ENCODE measurements at regions not wholly inside any gene's neighbourhood (a gene's known extent, or its start where the extent isn't known, plus 50 kb on each side); places are given as distances from the start of the nearest gene placed in this dataset.

- DNase-seq (ENCODE audit: low spot score), result no peak
- peaks cover 17% of the 10 kb centered on the region for H3K9me3 Mint-ChIP-seq
- no peaks in the 10 kb centered on the region for H3K4me1 Mint-ChIP-seq
- no peak overlapping the region for H3K27ac Mint-ChIP-seq
- ChIA-PET CTCF (no interaction called here), POLR2A (no interaction called here)
- ATAC-seq, result no peak
- H3K36me3 Mint-ChIP-seq, result peaks cover 7% of the 10 kb centered on the region
- H3K27me3 Mint-ChIP-seq (ENCODE audit: low read depth), result no peaks in the 10 kb centered on the region
- H3K4me3 Mint-ChIP-seq, result no peak overlapping the region
- TF ChIP-seq ZNF219 (CRISPR knock-in tag; IDR thresholded peaks at IDR 0.05; ENCODE audit: borderline replicate concordance), result no peak
- no peak for TF ChIP-seq CBFB (CRISPR knock-in tag; IDR thresholded peaks at IDR 0.05; ENCODE audit: low read depth)
- TF ChIP-seq CDX4 (CRISPR knock-in tag; IDR thresholded peaks at IDR 0.05; ENCODE audit: borderline replicate concordance), result no peak
- TF ChIP-seq NR1H2 (CRISPR knock-in tag; IDR thresholded peaks at IDR 0.05), result no peak
- TF ChIP-seq ZNF263 (CRISPR knock-in tag; IDR thresholded peaks at IDR 0.05; ENCODE audit: low read depth), result no peak
- no peak for TF ChIP-seq GRHL2 (CRISPR knock-in tag; IDR thresholded peaks at IDR 0.05; ENCODE audit: insufficient replicate concordance, severe bottlenecking)
- TF ChIP-seq FOXP1 (CRISPR knock-in tag; IDR thresholded peaks at IDR 0.05; ENCODE audit: borderline replicate concordance), result no peak
- no peak for TF ChIP-seq ZNF232 (CRISPR knock-in tag; IDR thresholded peaks at IDR 0.05)
- no peak for TF ChIP-seq NR3C1 (CRISPR knock-in tag; conservative IDR thresholded peaks at IDR 0.05; ENCODE audit: low read depth)
- TF ChIP-seq ZBTB43 (CRISPR knock-in tag; IDR thresholded peaks at IDR 0.05), result no peak
- TF ChIP-seq E2F4 (CRISPR knock-in tag; IDR thresholded peaks at IDR 0.05; ENCODE audit: borderline replicate concordance, low read depth), result no peak
- TF ChIP-seq SOX15 (CRISPR knock-in tag; IDR thresholded peaks at IDR 0.05), result no peak
- TF ChIP-seq RELA (CRISPR knock-in tag; IDR thresholded peaks at IDR 0.05; ENCODE audit: borderline replicate concordance), result no peak
- TF ChIP-seq ATF6 (CRISPR knock-in tag; IDR thresholded peaks at IDR 0.05), result no peak
- TF ChIP-seq OVOL2 (CRISPR knock-in tag; IDR thresholded peaks at IDR 0.05; ENCODE audit: borderline replicate concordance), result no peak
- TF ChIP-seq ZNF423 (CRISPR knock-in tag; IDR thresholded peaks at IDR 0.05), result no peak
- TF ChIP-seq TP53 (CRISPR knock-in tag; IDR thresholded peaks at IDR 0.05), result no peak
Observed at GRCh38 chr10:54958844-54959243, 157.8 kb upstream of the PCDH15 start.

- no peak overlapping the region for H3K27ac Mint-ChIP-seq
- POLR2A ChIA-PET, result no interaction called here
- no peak for TF ChIP-seq JAZF1 (CRISPR knock-in tag; IDR thresholded peaks at IDR 0.05)
- TF ChIP-seq PREB (CRISPR knock-in tag; IDR thresholded peaks at IDR 0.05; ENCODE audit: borderline replicate concordance), result no peak
- no peak for TF ChIP-seq AR (CRISPR knock-in tag; IDR thresholded peaks at IDR 0.05)
- TF ChIP-seq ZNF232 (CRISPR knock-in tag; IDR thresholded peaks at IDR 0.05), result no peak
- no peak for TF ChIP-seq MYBL2 (CRISPR knock-in tag; IDR thresholded peaks at IDR 0.05)
- no peak for TF ChIP-seq RELA (CRISPR knock-in tag; IDR thresholded peaks at IDR 0.05; ENCODE audit: borderline replicate concordance)
- no peak for TF ChIP-seq TEAD1 (CRISPR knock-in tag; IDR thresholded peaks at IDR 0.05)
- no peak for TF ChIP-seq FOXJ3 (CRISPR knock-in tag; IDR thresholded peaks at IDR 0.05; ENCODE audit: borderline replicate concordance)
- no peak for TF ChIP-seq RORB (CRISPR knock-in tag; IDR thresholded peaks at IDR 0.05)
- TF ChIP-seq ATF3 (CRISPR knock-in tag; conservative IDR thresholded peaks at IDR 0.05), result no peak
- no peak for TF ChIP-seq NR3C1 (CRISPR knock-in tag; conservative IDR thresholded peaks at IDR 0.05; ENCODE audit: low read depth)
- TF ChIP-seq E2F4 (CRISPR knock-in tag; IDR thresholded peaks at IDR 0.05; ENCODE audit: borderline replicate concordance, low read depth), result no peak
- no peak for TF ChIP-seq ZNF219 (CRISPR knock-in tag; IDR thresholded peaks at IDR 0.05; ENCODE audit: borderline replicate concordance)
- no peaks in the 10 kb centered on the region for H3K27me3 Mint-ChIP-seq (ENCODE audit: low read depth)
- H3K36me3 Mint-ChIP-seq, result no peaks in the 10 kb centered on the region
- peaks cover 10% of the 10 kb centered on the region for H3K9me3 Mint-ChIP-seq
- H3K4me3 Mint-ChIP-seq, result no peak overlapping the region
- H3K4me1 Mint-ChIP-seq, result 0 out of 2 replicates have a peak, but pooled peaks cover 3% of the 10 kb centered on the region
- DNase-seq (ENCODE audit: low spot score) (no peak), ATAC-seq (no peak)
- CTCF ChIA-PET, result no interaction called here
Observed at GRCh38 chr10:54947605-54948004, 146.6 kb upstream of the PCDH15 start.

All from WTC11 (cell line).